ENCODE measurements at regions not wholly inside any gene's neighbourhood (a gene's known extent, or its start where the extent isn't known, plus 50 kb on each side); places are given as distances from the start of the nearest gene placed in this dataset.

GRCh38 chr5:20655211-20655610, 667.2 kb upstream of the CDH18 start:
- no peak for DNase-seq (ENCODE audit: low read depth in 2 of 2)

GRCh38 chr5:20654746-20655145, 666.7 kb upstream of the CDH18 start:
- DNase-seq (ENCODE audit: low read depth in 2 of 2) = no peak

DNA sequence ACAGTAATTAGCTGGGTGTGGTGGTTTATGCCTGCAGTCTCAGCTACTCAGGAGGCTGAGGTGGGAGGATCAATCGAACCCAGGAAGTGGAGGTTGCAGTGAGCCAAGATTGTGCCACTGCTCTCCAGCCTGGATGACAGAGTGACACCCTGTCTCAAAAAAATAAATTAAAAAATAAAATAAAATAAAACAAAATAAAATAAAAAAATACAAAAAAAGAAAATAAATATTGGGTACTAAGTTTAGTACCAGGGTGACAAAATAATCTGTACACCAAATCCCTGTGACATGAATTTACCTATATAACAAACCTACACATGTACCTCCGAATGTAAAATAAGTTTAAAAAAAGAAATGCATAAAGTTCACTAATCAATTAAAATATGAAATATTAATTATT, 666.0 kb upstream of the CDH18 start:
- no peak for DNase-seq (ENCODE audit: low read depth in 2 of 2)

GRCh38 chr5:20649966-20650365, 662.0 kb upstream of the CDH18 start:
- no peak for DNase-seq (ENCODE audit: low read depth in 2 of 2)

- DNase-seq (ENCODE audit: low read depth in 2 of 2) = no peak
Measured at GRCh38 chr5:20648981-20649380, 661.0 kb upstream of the CDH18 start.

- DNase-seq (ENCODE audit: low read depth in 2 of 2) = no peak
Measured at GRCh38 chr5:20636686-20637085, 648.7 kb upstream of the CDH18 start.

DNA sequence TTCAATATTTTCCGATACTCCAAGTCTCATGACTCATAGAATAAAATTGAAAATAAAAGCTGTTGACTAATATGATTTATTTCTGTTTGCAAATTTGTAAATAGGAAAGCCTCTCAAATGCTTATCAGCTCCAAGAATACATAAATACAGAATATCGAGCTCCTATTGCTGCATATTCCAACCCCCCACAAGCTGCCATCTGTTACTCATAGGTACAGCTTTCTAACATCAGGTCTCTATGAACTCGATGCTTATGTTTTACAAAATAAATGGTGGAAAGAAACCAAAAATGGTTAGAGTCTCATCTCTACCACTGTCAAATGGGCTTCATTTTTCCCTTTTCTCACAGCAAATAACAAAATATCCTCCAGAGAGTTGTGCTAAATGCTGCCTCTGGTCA, 631.6 kb upstream of the CDH18 start:
- DNase-seq (ENCODE audit: low read depth in 2 of 2) = no peak

DNA sequence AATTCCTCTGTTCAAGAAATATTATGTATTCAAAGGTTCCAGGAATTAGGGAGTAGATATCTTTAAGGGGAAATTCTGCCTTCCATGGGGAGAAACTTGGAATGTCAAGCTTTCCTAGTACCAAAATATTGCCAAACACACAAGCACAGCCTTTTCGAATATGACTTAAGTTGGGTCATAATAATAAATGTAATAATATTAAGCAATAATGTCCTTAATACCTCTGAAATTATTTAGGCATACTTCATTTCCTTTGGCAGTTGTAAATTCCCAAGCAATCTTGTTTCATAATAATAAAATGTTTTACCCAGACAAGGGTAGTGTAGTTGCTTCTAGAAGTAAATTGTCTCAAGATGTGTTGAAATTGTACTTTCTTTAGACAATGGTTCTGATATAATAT, 630.3 kb upstream of the CDH18 start:
- no peak for DNase-seq (ENCODE audit: low read depth in 2 of 2)

GRCh38 chr5:20617841-20618240, 629.8 kb upstream of the CDH18 start:
- DNase-seq (ENCODE audit: low read depth in 2 of 2) = no peak

GRCh38 chr5:20615888-20616563, 628.0 kb upstream of the CDH18 start:
- DNase-seq (ENCODE audit: low read depth in 2 of 2) = no peak

DNA sequence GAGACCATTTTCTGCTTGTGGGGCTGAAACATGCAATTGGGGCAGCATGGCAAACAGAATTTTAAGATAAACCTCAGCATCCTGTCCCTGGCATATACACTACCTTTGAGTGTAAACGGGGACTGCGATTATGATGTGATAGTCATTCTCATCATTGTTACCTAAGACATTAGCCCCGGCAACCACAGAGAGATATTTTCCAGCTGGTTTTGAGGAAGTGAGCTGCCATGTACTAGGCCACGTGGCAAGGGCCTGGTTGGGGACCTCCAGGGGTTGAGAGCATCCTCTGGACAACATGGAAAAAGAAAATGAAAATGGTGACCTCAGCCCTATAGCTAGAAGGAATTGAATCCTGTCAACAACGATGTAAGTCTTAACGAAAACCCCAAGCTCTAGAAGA, 623.6 kb upstream of the CDH18 start:
- no peak for DNase-seq (ENCODE audit: low read depth in 2 of 2)

- no peak for DNase-seq (ENCODE audit: low read depth in 2 of 2)
Measured at GRCh38 chr5:20610681-20611080, 622.7 kb upstream of the CDH18 start.

- no peak for DNase-seq (ENCODE audit: low read depth in 2 of 2)
Measured at GRCh38 chr5:20609126-20609525, 621.1 kb upstream of the CDH18 start.

DNA sequence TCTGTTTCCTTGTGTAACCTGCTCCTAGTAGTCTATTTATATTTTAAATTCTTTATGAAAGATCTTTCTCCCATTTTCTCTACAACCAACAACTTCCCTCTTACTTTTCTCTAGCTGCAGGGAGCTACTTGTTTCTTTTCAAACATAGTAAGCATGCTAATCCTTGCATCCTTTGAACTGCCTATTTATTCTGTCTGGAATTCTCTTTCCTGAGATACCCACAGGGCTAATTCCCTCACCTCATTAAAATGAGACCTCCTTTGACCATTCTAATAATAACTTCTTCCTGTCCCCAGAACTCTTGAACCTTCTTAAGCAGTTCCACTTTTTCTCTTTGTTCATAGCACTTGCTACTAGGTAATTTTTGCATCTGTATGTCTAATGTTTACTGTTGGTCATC, 620.6 kb upstream of the CDH18 start:
- no peak for DNase-seq (ENCODE audit: low read depth in 2 of 2)

DNA sequence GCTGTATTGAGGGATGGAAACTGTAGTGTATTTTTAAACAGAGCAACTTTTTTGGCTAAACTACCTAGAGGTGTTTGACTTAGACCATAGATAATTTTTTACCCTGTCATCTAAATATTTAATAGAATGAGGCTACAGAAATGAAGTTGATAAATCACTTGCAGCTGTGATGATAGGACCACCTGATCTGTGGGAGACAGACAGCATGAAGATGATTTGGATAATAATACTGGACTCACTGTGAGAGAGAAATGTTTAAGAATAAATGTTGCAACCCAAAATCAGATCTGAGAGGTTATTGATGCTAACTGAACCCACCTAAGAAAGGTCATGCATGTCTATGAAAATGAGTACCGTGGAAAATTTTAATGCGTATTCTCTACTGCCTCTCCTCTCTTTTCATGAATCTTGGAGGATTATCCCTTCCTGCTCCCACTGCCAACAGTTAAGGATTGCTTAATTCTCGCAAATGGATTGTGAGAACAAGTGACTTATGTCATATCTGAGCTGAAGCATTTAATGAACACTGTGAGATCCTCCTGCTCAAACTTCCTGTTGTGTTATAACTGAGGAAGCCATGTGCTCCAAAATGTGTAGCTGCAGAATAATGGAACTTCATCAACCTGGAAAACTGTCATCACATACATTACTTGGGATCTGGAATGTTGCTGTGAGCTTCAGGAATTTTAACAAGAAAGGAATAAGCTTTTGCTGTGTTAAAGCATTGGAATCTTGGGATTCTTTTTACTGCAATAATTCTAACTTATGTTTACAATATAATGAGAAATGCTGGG, 617.9 kb upstream of the CDH18 start:
- peak in 1 of 2 experiments; percentile 10 for DNase-seq (ENCODE audit: low read depth in 2 of 2)

DNA sequence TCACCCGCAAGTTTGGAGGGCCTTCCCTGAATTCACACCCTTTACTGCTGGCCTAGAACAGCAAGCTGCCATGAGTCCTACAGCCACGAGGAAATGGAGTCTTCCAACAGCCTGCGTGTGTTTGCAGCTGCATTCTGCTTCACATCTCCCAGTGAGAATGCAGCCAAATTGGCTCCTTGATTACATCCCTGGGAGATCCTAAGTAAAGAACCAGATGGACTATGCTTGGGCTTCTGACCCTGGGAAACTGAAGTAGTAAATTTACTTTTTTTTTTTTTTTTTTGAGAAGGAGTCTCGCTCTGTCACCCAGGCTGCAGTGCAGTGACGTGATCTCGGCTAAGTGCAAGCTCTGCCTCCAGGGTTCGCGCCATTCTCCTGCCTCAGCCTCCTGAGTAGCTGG, 617.0 kb upstream of the CDH18 start:
- DNase-seq (ENCODE audit: low read depth in 2 of 2) = no peak

- DNase-seq (ENCODE audit: low read depth in 2 of 2) = peak in 1 of 2 experiments; percentile 15
Measured at GRCh38 chr5:20601678-20602100, 613.7 kb upstream of the CDH18 start.

GRCh38 chr5:20590356-20590755, 602.4 kb upstream of the CDH18 start:
- DNase-seq (ENCODE audit: low read depth in 2 of 2) = no peak

DNA sequence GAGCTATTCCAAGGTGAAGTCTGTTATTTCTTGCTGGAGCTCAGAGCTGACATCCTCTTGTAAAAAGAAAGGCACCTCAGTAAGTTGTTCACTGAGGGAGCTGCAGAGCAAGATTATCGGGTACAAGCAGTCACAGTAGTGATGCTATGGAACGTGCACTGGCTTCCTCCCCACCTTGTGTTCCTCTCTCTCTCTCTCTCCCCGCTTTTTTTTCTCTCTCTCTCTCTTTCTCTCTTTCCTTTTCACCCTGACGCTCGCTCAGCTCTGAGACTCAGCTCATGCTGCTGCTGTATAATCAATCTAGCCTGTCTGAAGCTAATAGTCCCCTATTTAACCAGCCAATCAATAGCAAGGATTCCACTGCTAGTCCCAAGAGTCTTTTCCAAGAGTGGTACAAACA, 587.6 kb upstream of the CDH18 start:
- no peak for DNase-seq (ENCODE audit: low read depth in 2 of 2)

DNA sequence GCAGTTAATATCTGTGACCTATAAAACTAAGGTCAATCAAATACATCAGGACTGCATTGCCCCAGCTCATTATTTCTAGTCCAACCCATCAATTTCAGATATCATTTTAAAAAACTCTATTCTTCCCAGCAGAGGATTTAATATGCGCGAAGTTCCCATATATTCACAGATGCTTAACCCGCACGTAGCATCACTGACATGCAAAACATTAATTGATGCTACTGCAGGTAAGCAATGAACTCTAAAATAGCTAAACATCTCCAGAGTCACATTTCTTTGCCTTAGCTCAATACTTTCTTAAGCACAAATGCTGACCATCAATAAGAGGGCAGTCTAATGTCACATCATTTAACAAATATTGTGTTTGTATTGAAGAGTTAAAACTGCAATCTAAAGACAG, 586.6 kb upstream of the CDH18 start:
- no peak for DNase-seq (ENCODE audit: low read depth in 2 of 2)

- DNase-seq (ENCODE audit: low read depth in 2 of 2) = peak; percentile 70 to 75
Measured at GRCh38 chr5:20572614-20573013, 584.6 kb upstream of the CDH18 start.

DNA sequence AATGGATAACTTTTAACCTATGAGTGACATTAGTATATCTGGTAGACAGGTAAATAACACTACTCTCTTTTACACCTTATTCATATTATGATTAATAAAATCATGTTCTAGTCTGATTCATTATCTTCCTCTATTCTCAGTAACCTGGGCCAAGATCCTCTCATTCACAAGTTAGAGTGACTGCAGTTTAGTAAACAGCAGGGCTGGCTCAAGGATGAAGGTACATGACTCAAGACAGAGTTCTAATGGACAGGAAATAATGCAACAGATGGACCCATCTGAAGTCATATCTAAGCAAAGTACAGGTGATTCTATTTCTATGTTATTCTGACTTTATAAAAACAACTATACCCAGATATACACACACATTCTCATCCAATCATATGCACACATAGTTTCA, 582.5 kb upstream of the CDH18 start:
- no peak for DNase-seq (ENCODE audit: low read depth in 2 of 2)

DNA sequence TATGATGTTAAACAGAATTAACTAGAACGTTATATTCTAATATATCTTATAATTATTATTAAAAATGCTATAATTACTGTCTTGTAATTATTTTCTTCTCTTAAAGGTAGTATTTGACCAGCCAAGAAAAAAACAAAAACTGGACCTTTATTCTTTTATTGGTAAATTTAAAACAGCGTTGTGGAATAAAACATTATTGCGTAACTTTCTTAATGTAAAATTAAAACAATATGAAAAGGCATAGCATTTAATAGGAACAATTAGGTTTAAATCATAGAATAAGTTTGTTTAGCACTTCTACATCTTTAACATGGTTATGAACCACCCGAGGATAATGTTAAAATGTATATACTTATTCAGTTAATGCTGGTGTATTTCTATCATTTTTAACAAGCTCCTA, 574.5 kb upstream of the CDH18 start:
- no peak for DNase-seq (ENCODE audit: low read depth in 2 of 2)

- DNase-seq (ENCODE audit: low read depth in 2 of 2) = no peak
Measured at GRCh38 chr5:20559845-20560244, 571.8 kb upstream of the CDH18 start.

All from fibroblast of skin of left quadriceps (primary cell).